Loucy (cell line): ENCODE measurements at regions not wholly inside any gene's neighbourhood (a gene's known extent, or its start where the extent isn't known, plus 50 kb on each side); places are given as distances from the start of the nearest gene placed in this dataset.

Source experiments
- CTCF ChIP-seq: fragments of 200-600 bp; sonication (generic); conservative IDR thresholded peaks from 2 replicates; pipeline ENCODE4 v1.5.1; 2014; ENCODE audit warnings: mild to moderate bottlenecking, antibody characterized with exemption, low read length
- EZH2phosphoT487 ChIP-seq: fragments of 200-600 bp; IDR thresholded peaks from 2 replicates; pipeline ENCODE4 v1.6.1; 2018; ENCODE audit warnings: antibody characterized with exemption, mild to moderate bottlenecking, moderate library complexity, borderline replicate concordance

GRCh38 chr12:127559349-127560040 is 707.5 kb upstream of the TMEM132C start:
- TF ChIP-seq CTCF (peak; percentile 75), EZH2phosphoT487 (no peak)
